BLaER1 treated with 17β-estradiol and CSF1 and Interleukin-3, amounts not matched to agents 10 nM and 100 nM (cell line): ENCODE measurements at regions not wholly inside any gene's neighbourhood (a gene's known extent, or its start where the extent isn't known, plus 50 kb on each side); places are given as distances from the start of the nearest gene placed in this dataset.

Experiments used
- H3K27ac ChIP-seq, 11 experiments: shearing (Covaris generic); formaldehyde crosslinking; 2 replicates each; pipeline ENCODE4 v1.8.1; 2022
- H3K27me3 ChIP-seq, 11 experiments: shearing (Covaris generic); formaldehyde crosslinking; 2 replicates each; pipeline ENCODE4 v1.8.1; 2022
- H3K36me3 ChIP-seq, 11 experiments: shearing (Covaris generic); formaldehyde crosslinking; 2 replicates each; pipeline ENCODE4 v1.8.1; 2022
- H3K4me1 ChIP-seq, 10 experiments: shearing (Covaris generic); formaldehyde crosslinking; 2 replicates each; pipeline ENCODE4 v1.8.1; 2022
- H3K4me2 ChIP-seq, 11 experiments: shearing (Covaris generic); formaldehyde crosslinking; 2 replicates each; pipeline ENCODE4 v1.8.1; 2022
- H3K4me3 ChIP-seq, 10 experiments: shearing (Covaris generic); formaldehyde crosslinking; 2 replicates each; pipeline ENCODE4 v1.8.1; 2022
- H3K9ac ChIP-seq, 11 experiments: shearing (Covaris generic); formaldehyde crosslinking; 2 replicates each; pipeline ENCODE4 v1.8.1; 2022
- H3K9me3 ChIP-seq, 11 experiments: shearing (Covaris generic); formaldehyde crosslinking; replicated peaks in 1 of 11; 2 replicates each; pipeline ENCODE4 v1.8.1; 2022
- H4K20me1 ChIP-seq, 11 experiments: shearing (Covaris generic); formaldehyde crosslinking; 2 replicates each; pipeline ENCODE4 v1.8.1; 2022
- Cebpa-rat ChIP-seq, 11 experiments: shearing (Covaris generic); IDR thresholded peaks; 2 replicates each; pipeline ENCODE4 v1.8.1; 2022

GRCh38 chr13:91264484-91264883 is 83.0 kb upstream of the MIR17HG start:
- H3K4me1 ChIP-seq = no peaks in the 10 kb centered on the region
- H3K27me3 ChIP-seq = no peaks in the 10 kb centered on the region
- H3K27ac ChIP-seq = no peak overlapping the region
- no peak overlapping the region for H3K4me3 ChIP-seq
- no peaks in the 10 kb centered on the region for H4K20me1 ChIP-seq
- no peak for TF ChIP-seq Cebpa-rat (IDR thresholded peaks at IDR 0.05)
- no peaks in the 10 kb centered on the region for H3K36me3 ChIP-seq
- peaks cover 0 to 17% (median 4%) of the 10 kb centered on the region in 11 experiments; a peak in 10 of 22 replicates for H3K9me3 ChIP-seq
- H3K9ac ChIP-seq = no peak overlapping the region
- no peak overlapping the region for H3K4me2 ChIP-seq

- Histone ChIP-seq H3K4me1 (no peaks in the 10 kb centered on the region), H3K4me2 (no peak overlapping the region), H4K20me1 (no peaks in the 10 kb centered on the region), H3K9ac (no peak overlapping the region), H3K27me3 (no peaks in the 10 kb centered on the region), H3K9me3 (peaks cover 0 to 17% (median 4%) of the 10 kb centered on the region in 11 experiments; a peak in 10 of 22 replicates), H3K27ac (no peak overlapping the region), H3K36me3 (no peaks in the 10 kb centered on the region), H3K4me3 (no peak overlapping the region)
- no peak for TF ChIP-seq Cebpa-rat (IDR thresholded peaks at IDR 0.05)
These were observed 78.2 kb upstream of the MIR17HG start for GRCh38 chr13:91269237-91269636.

GRCh38 chr13:91270031-91270430 is 77.5 kb upstream of the MIR17HG start:
- Histone ChIP-seq H3K9me3 (peaks cover 0 to 10% (median 0%) of the 10 kb centered on the region in 11 experiments; a peak in 6 of 22 replicates), H3K4me2 (peak overlapping the region in 2 of 11 experiments; percentile 19 to 41; a peak in 1 of 22 replicates), H3K27me3 (no peaks in the 10 kb centered on the region), H3K4me3 (no peak overlapping the region), H3K4me1 (no peaks in the 10 kb centered on the region), H3K36me3 (no peaks in the 10 kb centered on the region), H4K20me1 (no peaks in the 10 kb centered on the region), H3K9ac (no peak overlapping the region), H3K27ac (no peak overlapping the region)
- no peak for TF ChIP-seq Cebpa-rat (IDR thresholded peaks at IDR 0.05)

GRCh38 chr13:91272235-91272777 is 75.2 kb upstream of the MIR17HG start:
- Histone ChIP-seq H3K36me3 (no peaks in the 10 kb centered on the region), H3K9ac (no peak overlapping the region), H3K4me1 (no peaks in the 10 kb centered on the region), H3K4me2 (no peak overlapping the region), H4K20me1 (no peaks in the 10 kb centered on the region), H3K4me3 (no peak overlapping the region), H3K27ac (no peak overlapping the region), H3K9me3 (no peaks in the 10 kb centered on the region), H3K27me3 (no peaks in the 10 kb centered on the region)
- no peak for TF ChIP-seq Cebpa-rat (IDR thresholded peaks at IDR 0.05)

GRCh38 chr13:91273675-91274074 is 73.8 kb upstream of the MIR17HG start:
- Histone ChIP-seq H4K20me1 (no peaks in the 10 kb centered on the region), H3K4me1 (peaks cover 0 to 2% (median 0%) of the 10 kb centered on the region in 10 experiments; a peak in 4 of 20 replicates), H3K4me3 (no peak overlapping the region), H3K9me3 (no peaks in the 10 kb centered on the region), H3K27ac (no peak overlapping the region), H3K9ac (no peak overlapping the region), H3K36me3 (no peaks in the 10 kb centered on the region), H3K4me2 (no peak overlapping the region), H3K27me3 (no peaks in the 10 kb centered on the region)
- TF ChIP-seq Cebpa-rat (IDR thresholded peaks at IDR 0.05) = no peak

GRCh38 chr13:91277013-91277676 is 70.3 kb upstream of the MIR17HG start:
- H3K9ac ChIP-seq = no peak overlapping the region
- no peaks in the 10 kb centered on the region for H3K27me3 ChIP-seq
- H3K36me3 ChIP-seq = no peaks in the 10 kb centered on the region
- peaks cover 0 to 13% (median 0%) of the 10 kb centered on the region in 10 experiments; a peak in 8 of 20 replicates for H3K4me1 ChIP-seq
- H3K27ac ChIP-seq = no peak overlapping the region
- H4K20me1 ChIP-seq = no peaks in the 10 kb centered on the region
- no peaks in the 10 kb centered on the region for H3K9me3 ChIP-seq
- no peak overlapping the region for H3K4me2 ChIP-seq
- no peak for TF ChIP-seq Cebpa-rat (IDR thresholded peaks at IDR 0.05)
- H3K4me3 ChIP-seq = no peak overlapping the region

GRCh38 chr13:91278291-91278690 is 69.2 kb upstream of the MIR17HG start:
- H3K4me2 ChIP-seq = no peak overlapping the region
- no peaks in the 10 kb centered on the region for H3K27me3 ChIP-seq
- no peaks in the 10 kb centered on the region for H3K9me3 ChIP-seq
- no peak overlapping the region for H3K9ac ChIP-seq
- H3K36me3 ChIP-seq = no peaks in the 10 kb centered on the region
- peaks cover 0 to 25% (median 0%) of the 10 kb centered on the region in 10 experiments; a peak in 8 of 20 replicates for H3K4me1 ChIP-seq
- H3K4me3 ChIP-seq = no peak overlapping the region
- H3K27ac ChIP-seq = no peak overlapping the region
- no peak for TF ChIP-seq Cebpa-rat (IDR thresholded peaks at IDR 0.05)
- no peaks in the 10 kb centered on the region for H4K20me1 ChIP-seq

- Histone ChIP-seq H4K20me1 (no peaks in the 10 kb centered on the region), H3K9me3 (no peaks in the 10 kb centered on the region), H3K9ac (no peak overlapping the region), H3K4me3 (no peak overlapping the region), H3K36me3 (no peaks in the 10 kb centered on the region), H3K4me1 (peaks cover 0 to 26% (median 0%) of the 10 kb centered on the region in 10 experiments; a peak in 8 of 20 replicates), H3K27ac (no peak overlapping the region), H3K27me3 (no peaks in the 10 kb centered on the region), H3K4me2 (peak overlapping the region in 5 of 11 experiments; percentile 1 to 58 (median 27); a peak in 5 of 22 replicates)
- TF ChIP-seq Cebpa-rat (IDR thresholded peaks at IDR 0.05) = no peak
These were observed 68.6 kb upstream of the MIR17HG start for GRCh38 chr13:91278888-91279287.

GRCh38 chr13:91280801-91281200 is 66.7 kb upstream of the MIR17HG start:
- no peak overlapping the region for H3K4me3 ChIP-seq
- H4K20me1 ChIP-seq = no peaks in the 10 kb centered on the region
- no peak for TF ChIP-seq Cebpa-rat (IDR thresholded peaks at IDR 0.05)
- no peak overlapping the region for H3K9ac ChIP-seq
- H3K27ac ChIP-seq = no peak overlapping the region
- no peak overlapping the region for H3K4me2 ChIP-seq
- H3K27me3 ChIP-seq = no peaks in the 10 kb centered on the region
- peaks cover 0 to 26% (median 0%) of the 10 kb centered on the region in 10 experiments; a peak in 8 of 20 replicates for H3K4me1 ChIP-seq
- no peaks in the 10 kb centered on the region for H3K36me3 ChIP-seq
- H3K9me3 ChIP-seq = no peaks in the 10 kb centered on the region

- H3K4me3 ChIP-seq = no peak overlapping the region
- H3K9ac ChIP-seq = no peak overlapping the region
These were observed 63.2 kb upstream of the MIR17HG start for GRCh38 chr13:91284335-91284734.

More at GRCh38 chr13:91284335-91284734, 63.2 kb upstream of the MIR17HG start:
- peaks cover 0 to 19% (median 0%) of the 10 kb centered on the region in 10 experiments; a peak in 8 of 20 replicates for H3K4me1 ChIP-seq
- H3K27me3 ChIP-seq = no peaks in the 10 kb centered on the region
- no peak overlapping the region for H3K4me2 ChIP-seq
- no peaks in the 10 kb centered on the region for H3K36me3 ChIP-seq
- H3K27ac ChIP-seq = no peak overlapping the region
- 0 out of 22 replicates have a peak, but pooled peaks cover 0 to 3% (median 0%) of the 10 kb centered on the region in 11 experiments for H3K9me3 ChIP-seq
- no peak for TF ChIP-seq Cebpa-rat (IDR thresholded peaks at IDR 0.05)
- H4K20me1 ChIP-seq = no peaks in the 10 kb centered on the region
